ENCODE measurements at regions not wholly inside any gene's neighbourhood (a gene's known extent, or its start where the extent isn't known, plus 50 kb on each side); places are given as distances from the start of the nearest gene placed in this dataset.

- H3K27ac ChIP-seq (ENCODE audit: low read length in 2 of 2) = no peak overlapping the region
- no peak overlapping the region for H3K4me3 ChIP-seq (ENCODE audit: control extremely low read depth in 1 of 5, extremely low read depth in 1 of 5, insufficient read depth in 1 of 5, low read depth in 2 of 5, low read length in 4 of 5)
- no peaks in the 10 kb centered on the region for H4K20me1 ChIP-seq (ENCODE audit: control insufficient read depth, insufficient read depth, low read length, poor library complexity, severe bottlenecking)
- peaks cover 10% of the 10 kb centered on the region for H3K27me3 Mint-ChIP-seq
- ATAC-seq (ENCODE audit: low read depth) = no peak
- no peaks in the 10 kb centered on the region for H3K27me3 ChIP-seq (replicated peaks in 1 of 4; ENCODE audit: control extremely low read depth in 1 of 4, control insufficient read depth in 3 of 4, insufficient read depth in 4 of 4, low read length in 3 of 4)
- H3K79me2 ChIP-seq (ENCODE audit: control insufficient read depth, insufficient read depth, low read length) = no peaks in the 10 kb centered on the region
- ChIA-PET POLR2A (no interaction called here), CTCF (interaction anchor here (0.6 kb wide), 1 partner anchor 14 kb away, joined by 3 read pairs; no protein-coding TSS in a partner anchor)
- no peak overlapping the region for H3K4me3 Mint-ChIP-seq
- H3K4me1 Mint-ChIP-seq = no peaks in the 10 kb centered on the region
- WGBS (ENCODE audit: insufficient coverage) = 86% methylated on average over 1 of the region's 2 CpGs
- no peak overlapping the region for H3K4me2 ChIP-seq (replicated peaks; ENCODE audit: low read depth, low read length, poor library complexity, severe bottlenecking)
- H3K27ac Mint-ChIP-seq = no peak overlapping the region
- no peaks in the 10 kb centered on the region for H3K4me1 ChIP-seq (ENCODE audit: control insufficient read depth in 2 of 2, insufficient read depth in 2 of 2, low read length in 2 of 2)
- no peak overlapping the region for H3K9ac ChIP-seq (ENCODE audit: low read length)
- no peak overlapping the region for H2AFZ ChIP-seq (ENCODE audit: insufficient read depth, low read depth, low read length, poor library complexity, severe bottlenecking)
- no peaks in the 10 kb centered on the region for H3K9me3 Mint-ChIP-seq (ENCODE audit: insufficient read depth)
- intact Hi-C loops (cut with micrococcal nuclease) = no loop called here
- peaks cover 0 to 3% (median 0%) of the 10 kb centered on the region in 3 donors for H3K9me3 ChIP-seq (ENCODE audit: control extremely low read depth in 1 of 3, control insufficient read depth in 2 of 3, insufficient read depth in 1 of 3, low read length in 2 of 3)
- TF ChIP-seq EZH2 (IDR thresholded peaks at IDR 0.05; ENCODE audit: borderline replicate concordance, insufficient read depth, low read depth, low read length, poor library complexity, severe bottlenecking) (no peak), CTCF (IDR thresholded peaks at IDR 0.05) (no peak)
- no peaks in the 10 kb centered on the region for H3K36me3 ChIP-seq (replicated peaks in 1 of 2; ENCODE audit: control extremely low read depth in 1 of 2, control insufficient read depth in 1 of 2, extremely low read depth in 1 of 2, insufficient read depth in 2 of 2, low read length in 1 of 2)
- DNase-seq = no peak
These were observed 464.1 kb downstream of the TNS1 start for GRCh38 chr2:217538719-217539118.

- H3K9me3 Mint-ChIP-seq (ENCODE audit: insufficient read depth) = peaks cover 1% of the 10 kb centered on the region
- no peak overlapping the region for H3K27ac Mint-ChIP-seq
- CTCF ChIA-PET = no interaction called here
- POLR2A ChIA-PET = no interaction called here
- no peaks in the 10 kb centered on the region for H3K36me3 ChIP-seq (replicated peaks in 1 of 2; ENCODE audit: control extremely low read depth in 1 of 2, control insufficient read depth in 1 of 2, extremely low read depth in 1 of 2, insufficient read depth in 2 of 2, low read length in 1 of 2)
- H3K4me1 ChIP-seq (ENCODE audit: control insufficient read depth in 2 of 2, insufficient read depth in 2 of 2, low read length in 2 of 2) = no peaks in the 10 kb centered on the region
- no peak for DNase-seq
- TF ChIP-seq CTCF (IDR thresholded peaks at IDR 0.05) = no peak
- no peak for TF ChIP-seq EZH2 (IDR thresholded peaks at IDR 0.05; ENCODE audit: borderline replicate concordance, insufficient read depth, low read depth, low read length, poor library complexity, severe bottlenecking)
- no peak overlapping the region for H3K4me3 ChIP-seq (ENCODE audit: control extremely low read depth in 1 of 5, extremely low read depth in 1 of 5, insufficient read depth in 1 of 5, low read depth in 2 of 5, low read length in 4 of 5)
- H3K9me3 ChIP-seq (ENCODE audit: control extremely low read depth in 1 of 3, control insufficient read depth in 2 of 3, insufficient read depth in 1 of 3, low read length in 2 of 3) = no peaks in the 10 kb centered on the region
- intact Hi-C loops (cut with micrococcal nuclease) = no loop called here
- H4K20me1 ChIP-seq (ENCODE audit: control insufficient read depth, insufficient read depth, low read length, poor library complexity, severe bottlenecking) = no peaks in the 10 kb centered on the region
- no peak overlapping the region for H2AFZ ChIP-seq (ENCODE audit: insufficient read depth, low read depth, low read length, poor library complexity, severe bottlenecking)
- no peak for ATAC-seq (ENCODE audit: low read depth)
- H3K27ac ChIP-seq (ENCODE audit: low read length in 2 of 2) = no peak overlapping the region
- no peak overlapping the region for H3K4me3 Mint-ChIP-seq
- no peak overlapping the region for H3K9ac ChIP-seq (ENCODE audit: low read length)
- no peaks in the 10 kb centered on the region for H3K27me3 ChIP-seq (replicated peaks in 1 of 4; ENCODE audit: control extremely low read depth in 1 of 4, control insufficient read depth in 3 of 4, insufficient read depth in 4 of 4, low read length in 3 of 4)
- no peak overlapping the region for H3K4me2 ChIP-seq (replicated peaks; ENCODE audit: low read depth, low read length, poor library complexity, severe bottlenecking)
- peaks cover 4% of the 10 kb centered on the region for H3K27me3 Mint-ChIP-seq
- 91% methylated on average over 1 of the region's 6 CpGs for WGBS (ENCODE audit: insufficient coverage)
- H3K4me1 Mint-ChIP-seq = no peaks in the 10 kb centered on the region
- H3K79me2 ChIP-seq (ENCODE audit: control insufficient read depth, insufficient read depth, low read length) = no peaks in the 10 kb centered on the region
These were observed 466.7 kb downstream of the TNS1 start for GRCh38 chr2:217535957-217536708.
